HG02943 (cell line): ENCODE measurements at regions not wholly inside any gene's neighbourhood (a gene's known extent, or its start where the extent isn't known, plus 50 kb on each side); places are given as distances from the start of the nearest gene placed in this dataset.
"Not testable (repeated sequence)": the region's sequence is repeated elsewhere in the genome, so short reads cannot be mapped to it uniquely, and the experiment has no call there.

ENCODE experiments used
- ATAC-seq: cut with Tn5 transposase; IDR thresholded peaks from one replicate; pipeline ENCODE4 v1.9.1; 2021; ENCODE audit warnings: mild to moderate bottlenecking, low read depth, moderate library complexity; ENCODE audit not compliant: unreplicated experiment

DNA sequence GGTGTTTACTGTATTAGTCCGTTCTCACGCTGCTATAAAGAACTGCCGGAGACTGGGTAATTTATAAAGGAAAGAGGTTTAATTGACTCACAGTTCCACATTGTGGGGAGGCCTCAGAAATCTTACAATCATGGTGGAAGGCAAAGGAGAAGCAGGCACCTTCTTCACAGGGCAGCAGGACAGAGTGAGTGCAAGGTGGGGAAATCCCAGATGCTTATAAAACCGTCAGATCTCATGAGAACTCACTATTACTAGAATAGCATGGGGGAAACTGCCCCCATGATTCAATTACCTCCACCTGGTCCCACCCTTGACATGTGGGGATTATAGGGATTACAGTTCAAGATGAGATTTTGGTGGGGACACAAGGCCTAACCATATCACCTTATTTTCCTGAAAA, 60.1 kb upstream of the IFNGR1 start:
- ATAC-seq: not testable (repeated sequence)

DNA sequence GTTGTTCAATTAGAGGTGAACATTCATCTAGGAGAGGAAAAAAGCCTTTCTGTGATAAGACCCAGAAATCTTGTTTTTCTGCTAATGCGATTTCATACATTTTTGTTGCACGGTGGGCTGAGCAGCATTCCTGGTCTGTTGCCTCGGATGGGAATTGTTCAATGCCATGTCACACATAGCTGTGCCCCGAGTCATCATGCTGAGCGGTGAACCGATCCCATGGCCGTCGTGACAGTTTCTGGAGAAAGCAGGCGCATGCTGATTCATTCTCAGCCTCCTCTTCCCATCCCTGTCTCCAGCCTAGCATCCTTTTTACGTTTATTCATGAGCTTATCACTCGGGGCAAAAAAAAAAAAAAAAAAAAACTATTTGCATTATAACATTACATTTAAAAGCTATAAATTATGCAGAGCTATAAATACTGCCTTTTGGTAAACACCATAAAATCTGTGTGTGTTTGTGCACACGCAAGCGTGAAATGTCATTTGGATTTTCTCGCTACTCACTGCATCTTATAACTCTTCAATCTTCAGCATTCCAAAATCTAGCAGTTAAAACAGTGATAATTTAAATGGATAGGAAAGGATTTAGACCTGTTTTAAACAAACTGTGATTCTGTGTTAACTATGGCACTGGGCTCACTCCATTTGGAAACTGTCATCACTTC, 58.9 kb upstream of the IFNGR1 start:
- no peak for ATAC-seq

DNA sequence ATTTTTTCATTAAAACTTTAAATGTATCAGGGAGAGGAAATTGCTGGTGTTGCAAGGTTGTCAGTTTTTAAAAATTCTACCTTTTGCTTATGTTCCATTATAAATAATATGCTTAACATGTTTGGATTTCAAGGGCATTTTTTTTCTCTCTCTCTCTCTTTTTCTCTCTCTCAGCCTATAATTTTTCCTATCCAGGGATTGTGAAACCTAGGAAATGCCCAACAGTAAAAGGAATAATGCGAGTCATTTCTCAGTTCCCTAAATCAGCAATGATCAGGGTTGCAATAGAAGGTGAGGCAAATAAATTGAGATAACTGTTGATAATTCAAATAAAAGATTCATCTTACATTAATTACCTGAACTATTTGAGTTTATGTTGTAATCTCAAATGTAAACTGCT, 53.2 kb upstream of the IFNGR1 start:
- no peak for ATAC-seq

DNA sequence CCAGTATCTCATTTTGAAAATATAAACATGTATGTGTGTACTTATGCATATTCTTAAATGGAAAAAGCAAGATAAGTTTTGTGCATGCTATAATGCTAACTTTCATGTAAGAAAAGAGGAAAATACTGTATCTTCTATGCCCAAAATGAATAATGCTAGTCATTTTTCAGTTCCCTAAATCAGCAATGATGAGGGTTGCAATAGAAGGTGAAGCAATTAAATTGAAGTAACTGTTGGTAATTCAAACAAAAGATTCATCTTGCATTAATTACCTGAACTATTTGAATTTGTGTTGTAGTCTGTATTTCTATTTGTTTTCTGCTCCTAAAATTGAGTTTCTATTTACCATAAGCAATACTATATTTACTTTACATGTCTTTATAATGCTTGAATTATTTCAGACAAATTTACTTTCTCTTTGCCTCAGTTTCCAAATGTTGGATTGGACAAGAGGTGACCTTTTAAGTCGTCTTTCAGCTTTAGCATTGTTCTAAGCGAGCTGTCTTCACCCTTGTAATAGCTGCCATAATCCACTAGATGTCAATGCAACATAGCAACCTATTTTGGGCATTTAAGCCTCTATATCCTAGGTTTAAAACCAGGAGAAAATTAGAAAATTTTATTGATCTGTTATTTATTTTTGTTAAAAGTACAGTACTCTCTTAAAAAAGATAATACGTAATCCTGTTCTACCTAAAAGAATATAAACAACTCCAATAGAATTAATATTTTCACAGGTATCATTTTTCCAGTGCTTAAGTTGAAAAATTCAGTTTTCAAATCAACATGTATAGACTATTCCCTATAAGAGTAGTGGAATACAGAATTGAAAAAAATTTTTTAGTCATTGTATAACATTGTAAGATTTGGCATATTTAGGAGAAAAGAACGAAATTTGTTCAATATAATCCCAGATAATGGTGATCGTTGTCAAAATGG, 52.3 kb upstream of the IFNGR1 start:
- ATAC-seq: no peak

DNA sequence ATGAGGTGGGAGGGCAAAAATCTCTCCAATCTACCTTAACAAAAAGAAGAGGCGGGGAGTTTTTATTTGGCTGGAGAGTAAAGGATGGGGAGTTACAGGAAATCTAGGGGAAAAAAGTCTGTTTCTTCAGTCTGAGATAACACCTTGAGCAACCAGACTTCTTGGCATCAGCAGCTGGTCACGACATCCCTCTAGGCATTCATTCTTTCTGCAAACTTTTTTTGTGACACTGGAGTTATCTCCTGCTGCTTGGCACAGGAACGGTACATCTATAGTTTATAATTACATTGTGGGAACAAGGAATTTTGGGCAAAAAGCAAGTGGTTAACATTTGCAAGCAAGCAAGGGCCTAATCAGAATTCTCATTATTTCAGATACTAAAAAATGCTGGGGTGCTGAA, 50.6 kb upstream of the IFNGR1 start:
- ATAC-seq: no peak

DNA sequence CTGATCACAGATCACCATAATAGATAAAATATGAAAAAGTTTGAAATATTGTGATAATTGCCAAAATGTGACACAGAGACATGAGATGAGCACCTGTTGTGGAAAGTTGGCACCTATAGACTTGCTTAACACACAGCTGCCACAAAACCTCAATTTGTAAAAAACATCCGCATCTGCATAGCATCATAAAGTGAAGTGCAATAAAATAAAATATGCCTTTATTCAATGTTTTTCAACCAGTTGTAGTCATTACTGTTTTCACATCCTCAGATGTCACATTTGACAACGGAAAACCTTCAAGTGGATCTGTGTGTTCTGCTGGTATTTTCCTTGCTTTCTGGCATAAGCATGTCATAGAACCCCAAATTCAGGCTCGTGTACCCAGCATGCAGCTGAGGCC, 50.2 kb upstream of the IFNGR1 start:
- no peak for ATAC-seq
